GM12878 (cell line): ENCODE measurements at regions not wholly inside any gene's neighbourhood (a gene's known extent, or its start where the extent isn't known, plus 50 kb on each side); places are given as distances from the start of the nearest gene placed in this dataset.

Experiments used
- ATAC-seq: fragments of 200-7000 bp; cut with Tn5 transposase; 3 replicates; pipeline ENCODE4 v1.9.1; 2020; ENCODE audit warnings: mild to moderate bottlenecking, moderate library complexity
- BruUV-seq: library from RNA; stranded (reverse); fragments of 400-500 nt; replicated peaks from 2 replicates; lab custom pipeline; 2021; lab: Mats Ljungman, UMichigan
- CTCF ChIA-PET: fragments of 300-600 bp; sonication (Branson Sonifier 250); formaldehyde crosslinking; extraction: SDS; loops from one replicate; lab custom pipeline; 2021; ENCODE audit warnings: inconsistent platforms; lab: Yijun Ruan, JAX
- POLR2A ChIA-PET: fragments of 350-600 bp; formaldehyde crosslinking; extraction: SDS; loops from one replicate; lab custom pipeline; 2021; ENCODE audit warnings: inconsistent platforms; lab: Charles Lee
- RAD21 ChIA-PET: fragments of 300-600 bp; sonication (Branson Sonifier 250); formaldehyde crosslinking; loops from one replicate; lab custom pipeline; 2023; ENCODE audit warnings: antibody characterized with exemption; ENCODE audit not compliant: unreplicated experiment; lab: Charles Lee
- SMC1A ChIA-PET: fragments of 300-600 bp; sonication (Branson Sonifier 250); formaldehyde crosslinking; loops from one replicate; lab custom pipeline; 2023; ENCODE audit not compliant: unreplicated experiment, uncharacterized antibody; lab: Charles Lee
- DNase-seq: peaks from one replicate; pipeline ENCODE4 v3.0.0-alpha.2; 2011; ENCODE audit warnings: low read depth, low spot score
- FAIRE-seq: peaks from 3 replicates; lab custom pipeline; 2011; peaks lifted over from hg19 to GRCh38; lab: Jason Lieb, UNC
- H2AFZ ChIP-seq: 2 replicates; pipeline ENCODE4 v1.6.0; 2011; ENCODE audit warnings: low read depth, low read length, control low read depth; ENCODE audit not compliant: control insufficient read depth
- H3K27ac ChIP-seq: 2 replicates; pipeline ENCODE4 v1.5.1; 2011; ENCODE audit warnings: control low read depth; ENCODE audit not compliant: control insufficient read depth, insufficient read depth
- H3K27me3 ChIP-seq, 2 experiments: replicated peaks in 1 of 2; 2 replicates each; pipeline versions ENCODE4 v1.6.0 to v1.6.1; 2011; ENCODE audit warnings: low read length in 1 of 2; ENCODE audit not compliant: control insufficient read depth in 2 of 2, insufficient read depth in 2 of 2
- H3K36me3 ChIP-seq, 2 experiments: 2 replicates each; pipeline ENCODE4 v1.5.1; 2011; ENCODE audit warnings: low read length in 1 of 2; ENCODE audit not compliant: control insufficient read depth in 2 of 2, insufficient read depth in 2 of 2
- H3K4me1 ChIP-seq: 2 replicates; pipeline ENCODE4 v1.6.1; 2011; ENCODE audit warnings: mild to moderate bottlenecking, low read length, moderate library complexity, mixed read lengths; ENCODE audit not compliant: control insufficient read depth, insufficient read depth
- H3K4me2 ChIP-seq: 2 replicates; pipeline ENCODE4 v1.6.0; 2011; ENCODE audit warnings: control low read depth; ENCODE audit not compliant: control insufficient read depth, insufficient read depth
- H3K4me3 ChIP-seq: fragments of 200-600 bp; sonication (generic); 2 replicates; pipeline ENCODE4 v1.5.1; 2016
- H3K79me2 ChIP-seq: 2 replicates; pipeline ENCODE4 v1.6.0; 2011; ENCODE audit warnings: low read length; ENCODE audit not compliant: control insufficient read depth, insufficient read depth
- H3K9ac ChIP-seq: 2 replicates; pipeline ENCODE4 v1.8.0; 2011; ENCODE audit warnings: low read length, control low read depth, mixed read lengths; ENCODE audit not compliant: control insufficient read depth, insufficient read depth
- H3K9me3 ChIP-seq: replicated peaks from 3 replicates; pipeline ENCODE4 v1.5.1; 2011; ENCODE audit warnings: mild to moderate bottlenecking, low read length; ENCODE audit not compliant: control insufficient read depth, insufficient read depth
- H4K20me1 ChIP-seq: 2 replicates; pipeline ENCODE4 v1.6.0; 2011; ENCODE audit not compliant: control insufficient read depth, insufficient read depth
- CBFB ChIP-seq: IDR thresholded peaks from 2 replicates; pipeline ENCODE4 v1.6.1; 2016; ENCODE audit warnings: antibody characterized with exemption, low read depth
- CEBPB ChIP-seq, 2 experiments: fragments of 150-350 bp in 1 of 2; IDR thresholded peaks; 2 replicates each; pipeline ENCODE4 v1.6.1; 2012 to 2014; ENCODE audit warnings: low read depth in 2 of 2, low read length in 2 of 2, borderline replicate concordance in 1 of 2, inconsistent platforms in 1 of 2
- E2F8 ChIP-seq: fragments of 450-650 bp; IDR thresholded peaks from 2 replicates; pipeline ENCODE4 v1.6.1; 2018; ENCODE audit warnings: mild to moderate bottlenecking, low read depth, moderate library complexity; ENCODE audit not compliant: partially characterized antibody
- EZH2 ChIP-seq: IDR thresholded peaks from 2 replicates; pipeline ENCODE4 v1.6.1; 2012; ENCODE audit warnings: low read depth, mild to moderate bottlenecking, control low read depth, inconsistent platforms, low read length, borderline replicate concordance; ENCODE audit not compliant: control insufficient read depth
- HDAC2 ChIP-seq: fragments of 200-600 bp; sonication (generic); IDR thresholded peaks from 2 replicates; pipeline ENCODE4 v1.6.1; 2017
- NFYA ChIP-seq: IDR thresholded peaks from 2 replicates; pipeline ENCODE4 v1.6.1; 2011; ENCODE audit warnings: low read depth, mild to moderate bottlenecking, low read length, improper control_type of control experiment, borderline replicate concordance
- NR2C1 ChIP-seq: fragments of 450-650 bp; IDR thresholded peaks from 2 replicates; pipeline ENCODE4 v1.6.1; 2017; ENCODE audit warnings: antibody characterized with exemption, mild to moderate bottlenecking, moderate library complexity
- POLR2AphosphoS5 ChIP-seq: IDR thresholded peaks from 2 replicates; pipeline ENCODE4 v1.6.1; 2011; ENCODE audit warnings: mild to moderate bottlenecking, low read length, inconsistent platforms
- RFX5 ChIP-seq: IDR thresholded peaks from 2 replicates; pipeline ENCODE4 v1.6.1; 2011; ENCODE audit warnings: low read depth, low read length, improper control_type of control experiment
- SMAD5 ChIP-seq: IDR thresholded peaks from 2 replicates; pipeline ENCODE4 v1.6.1; 2016; ENCODE audit warnings: antibody characterized with exemption, low read depth
- SMC3 ChIP-seq: IDR thresholded peaks from 2 replicates; pipeline ENCODE4 v1.6.1; 2011; ENCODE audit warnings: low read length, improper control_type of control experiment, borderline replicate concordance
- SREBF2 ChIP-seq: IDR thresholded peaks from 2 replicates; pipeline ENCODE4 v1.6.1; 2012; ENCODE audit warnings: mild to moderate bottlenecking, low read length
- TAF1 ChIP-seq: IDR thresholded peaks from 2 replicates; pipeline ENCODE4 v1.6.1; 2011; ENCODE audit warnings: mild to moderate bottlenecking, low read depth, low read length, borderline replicate concordance
- TBL1XR1 ChIP-seq: IDR thresholded peaks from 2 replicates; pipeline ENCODE4 v1.6.1; 2012; ENCODE audit warnings: low read depth, low read length, improper control_type of control experiment
- in situ Hi-C: fragments of 300-500 bp; cut with MboI; formaldehyde crosslinking; loops from 9 replicates; pipeline ENCODE4 v1.14.3; 2018; ENCODE audit warnings: mixed read lengths
- intact Hi-C: fragments of 100-400 bp; cut with micrococcal nuclease; formaldehyde crosslinking; loops from one replicate; pipeline ENCODE4 v1.14.2; 2022; ENCODE audit not compliant: unreplicated experiment

- no peaks in the 10 kb centered on the region for H3K36me3 ChIP-seq
- H3K9ac ChIP-seq: no peak overlapping the region
- no peaks in the 10 kb centered on the region for H3K27me3 ChIP-seq
- POLR2A ChIA-PET: no interaction called here
- no peak for TF ChIP-seq CBFB
- TF ChIP-seq NR2C1: no peak
- no peak for TF ChIP-seq RFX5
- TF ChIP-seq SMC3: no peak
- TF ChIP-seq TAF1: no peak
- no peak for TF ChIP-seq E2F8
- TF ChIP-seq POLR2AphosphoS5: no peak
- no peak for TF ChIP-seq NFYA
- no peak for TF ChIP-seq CEBPB (IDR thresholded peaks at IDR 0.05; ENCODE audit: borderline replicate concordance in 1 of 2, low read depth in 2 of 2, low read length in 2 of 2)
- TF ChIP-seq SREBF2: no peak
- TF ChIP-seq HDAC2: no peak
- no peak for TF ChIP-seq TBL1XR1
- no peak for TF ChIP-seq SMAD5
- no peak for TF ChIP-seq EZH2
- TF ChIP-seq, all 136 proteins: peak for 0
- Histone ChIP-seq H3K79me2 (no peaks in the 10 kb centered on the region), H3K4me3 (no peak overlapping the region), H3K27ac (no peak overlapping the region), H3K9me3 (no peaks in the 10 kb centered on the region), H3K4me2 (no peak overlapping the region), H2AFZ (no peak overlapping the region), H3K4me1 (no peaks in the 10 kb centered on the region), H4K20me1 (no peaks in the 10 kb centered on the region)
- BruUV-seq: no TSS peak
- ATAC-seq (no peak), FAIRE-seq (no peak), DNase-seq (no peak)
- RAD21 ChIA-PET: interaction anchor here (0.8 kb wide), 1 partner anchor 10 kb away, joined by 4 read pairs; no protein-coding TSS in a partner anchor
- CTCF ChIA-PET: no interaction called here
- SMC1A ChIA-PET: no interaction called here
- in situ Hi-C loops: no loop called here
- intact Hi-C loops: no loop called here
These were observed 259.5 kb downstream of the EPHA4 start for GRCh38 chr2:221312634-221313033.
